ENCODE measurements at regions not wholly inside any gene's neighbourhood (a gene's known extent, or its start where the extent isn't known, plus 50 kb on each side); places are given as distances from the start of the nearest gene placed in this dataset.

GRCh38 chr12:125435871-125436270 is 370.6 kb downstream of the AACS start:
- no peak for TF ChIP-seq POLR2A (IDR thresholded peaks at IDR 0.05)
- TF ChIP-seq, protein P1, sequence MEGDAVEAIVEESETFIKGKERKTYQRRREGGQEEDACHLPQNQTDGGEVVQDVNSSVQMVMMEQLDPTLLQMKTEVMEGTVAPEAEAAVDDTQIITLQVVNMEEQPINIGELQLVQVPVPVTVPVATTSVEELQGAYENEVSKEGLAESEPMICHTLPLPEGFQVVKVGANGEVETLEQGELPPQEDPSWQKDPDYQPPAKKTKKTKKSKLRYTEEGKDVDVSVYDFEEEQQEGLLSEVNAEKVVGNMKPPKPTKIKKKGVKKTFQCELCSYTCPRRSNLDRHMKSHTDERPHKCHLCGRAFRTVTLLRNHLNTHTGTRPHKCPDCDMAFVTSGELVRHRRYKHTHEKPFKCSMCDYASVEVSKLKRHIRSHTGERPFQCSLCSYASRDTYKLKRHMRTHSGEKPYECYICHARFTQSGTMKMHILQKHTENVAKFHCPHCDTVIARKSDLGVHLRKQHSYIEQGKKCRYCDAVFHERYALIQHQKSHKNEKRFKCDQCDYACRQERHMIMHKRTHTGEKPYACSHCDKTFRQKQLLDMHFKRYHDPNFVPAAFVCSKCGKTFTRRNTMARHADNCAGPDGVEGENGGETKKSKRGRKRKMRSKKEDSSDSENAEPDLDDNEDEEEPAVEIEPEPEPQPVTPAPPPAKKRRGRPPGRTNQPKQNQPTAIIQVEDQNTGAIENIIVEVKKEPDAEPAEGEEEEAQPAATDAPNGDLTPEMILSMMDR (IDR thresholded peaks at IDR 0.05) = no peak
